Astrocyte (in vitro differentiated cells and primary cell): ENCODE measurements at regions not wholly inside any gene's neighbourhood (a gene's known extent, or its start where the extent isn't known, plus 50 kb on each side); places are given as distances from the start of the nearest gene placed in this dataset.

Experiments used
- EZH2 ChIP-seq: IDR thresholded peaks from 2 replicates; pipeline ENCODE4 v1.6.1; 2012; ENCODE audit warnings: mild to moderate bottlenecking, low read length, inconsistent platforms; ENCODE audit not compliant: insufficient read depth
- TF ChIP-seq, protein P1 (sequence below): IDR thresholded peaks from 2 replicates; pipeline ENCODE4 v1.5.1; 2011; ENCODE audit warnings: low read depth, mild to moderate bottlenecking, inconsistent platforms, low read length, moderate library complexity; ENCODE audit not compliant: insufficient read depth

DNA sequence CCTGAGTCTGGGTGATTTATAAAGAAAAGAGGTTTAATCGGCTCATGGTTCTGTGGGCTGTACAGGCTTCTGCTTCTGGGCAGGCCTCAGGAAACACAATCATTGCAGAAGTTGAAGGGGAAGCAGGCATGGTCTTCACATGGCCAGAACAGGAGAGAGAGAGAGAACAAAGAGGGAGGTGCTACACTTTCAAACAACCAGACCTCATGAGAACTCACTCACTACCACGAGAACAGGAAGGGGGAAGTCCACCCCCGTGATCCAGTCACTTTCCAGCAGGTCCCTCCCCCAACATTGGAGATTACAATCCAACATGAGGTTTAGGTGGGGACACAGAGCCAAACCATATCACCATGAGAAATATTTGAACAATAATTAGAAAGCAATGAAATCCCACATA, 222.9 kb downstream of the FAM72C start:
- TF ChIP-seq, protein P1, sequence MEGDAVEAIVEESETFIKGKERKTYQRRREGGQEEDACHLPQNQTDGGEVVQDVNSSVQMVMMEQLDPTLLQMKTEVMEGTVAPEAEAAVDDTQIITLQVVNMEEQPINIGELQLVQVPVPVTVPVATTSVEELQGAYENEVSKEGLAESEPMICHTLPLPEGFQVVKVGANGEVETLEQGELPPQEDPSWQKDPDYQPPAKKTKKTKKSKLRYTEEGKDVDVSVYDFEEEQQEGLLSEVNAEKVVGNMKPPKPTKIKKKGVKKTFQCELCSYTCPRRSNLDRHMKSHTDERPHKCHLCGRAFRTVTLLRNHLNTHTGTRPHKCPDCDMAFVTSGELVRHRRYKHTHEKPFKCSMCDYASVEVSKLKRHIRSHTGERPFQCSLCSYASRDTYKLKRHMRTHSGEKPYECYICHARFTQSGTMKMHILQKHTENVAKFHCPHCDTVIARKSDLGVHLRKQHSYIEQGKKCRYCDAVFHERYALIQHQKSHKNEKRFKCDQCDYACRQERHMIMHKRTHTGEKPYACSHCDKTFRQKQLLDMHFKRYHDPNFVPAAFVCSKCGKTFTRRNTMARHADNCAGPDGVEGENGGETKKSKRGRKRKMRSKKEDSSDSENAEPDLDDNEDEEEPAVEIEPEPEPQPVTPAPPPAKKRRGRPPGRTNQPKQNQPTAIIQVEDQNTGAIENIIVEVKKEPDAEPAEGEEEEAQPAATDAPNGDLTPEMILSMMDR: no peak
- no peak for TF ChIP-seq EZH2
